ENCODE measurements at regions not wholly inside any gene's neighbourhood (a gene's known extent, or its start where the extent isn't known, plus 50 kb on each side); places are given as distances from the start of the nearest gene placed in this dataset.

- Histone ChIP-seq H3K9ac (ENCODE audit: low read length in 5 of 5) (no peak overlapping the region), H3K36me3 (ENCODE audit: control insufficient read depth in 5 of 5, insufficient read depth in 5 of 5, low read length in 5 of 5) (no peaks in the 10 kb centered on the region), H3K27me3 (ENCODE audit: control insufficient read depth in 5 of 5, insufficient read depth in 4 of 5, low read length in 5 of 5) (no peaks in the 10 kb centered on the region), H3K4me1 (ENCODE audit: control insufficient read depth in 5 of 5, insufficient read depth in 5 of 5, low read length in 5 of 5) (no peaks in the 10 kb centered on the region), H3K4me3 (ENCODE audit: low read depth in 1 of 5, low read length in 5 of 5) (no peak overlapping the region), H3K9me3 (ENCODE audit: control insufficient read depth in 5 of 5, low read length in 5 of 5) (peaks cover 0 to 4% (median 0%) of the 10 kb centered on the region in 5 donors), H3K27ac (ENCODE audit: low read depth, low read length) (no peak overlapping the region)
These were observed 1382.0 kb upstream of the CELF2 start for GRCh38 chr10:9635691-9636090.

DNA sequence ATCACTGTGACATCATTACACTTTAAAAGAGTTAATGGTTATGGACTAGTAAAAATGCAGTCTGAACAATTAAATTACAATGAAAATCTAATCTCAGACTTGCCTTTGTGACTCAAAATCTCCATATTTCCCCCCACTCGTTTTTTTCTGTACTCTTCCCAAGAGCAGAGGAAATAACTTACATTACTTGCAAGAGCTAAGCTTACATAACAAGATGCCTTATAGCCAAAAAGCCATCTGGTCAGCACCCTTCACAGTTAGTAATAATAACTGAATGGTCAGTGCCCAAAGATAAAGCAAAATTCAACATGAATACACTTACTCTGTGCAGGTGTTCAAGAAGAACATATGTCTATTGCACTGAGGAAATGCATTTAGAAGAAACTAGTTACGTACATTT lies 1381.5 kb upstream of the CELF2 start:
- Histone ChIP-seq H3K9ac (ENCODE audit: low read length in 5 of 5) (no peak overlapping the region), H3K4me1 (ENCODE audit: control insufficient read depth in 5 of 5, insufficient read depth in 5 of 5, low read length in 5 of 5) (no peaks in the 10 kb centered on the region)

DNA sequence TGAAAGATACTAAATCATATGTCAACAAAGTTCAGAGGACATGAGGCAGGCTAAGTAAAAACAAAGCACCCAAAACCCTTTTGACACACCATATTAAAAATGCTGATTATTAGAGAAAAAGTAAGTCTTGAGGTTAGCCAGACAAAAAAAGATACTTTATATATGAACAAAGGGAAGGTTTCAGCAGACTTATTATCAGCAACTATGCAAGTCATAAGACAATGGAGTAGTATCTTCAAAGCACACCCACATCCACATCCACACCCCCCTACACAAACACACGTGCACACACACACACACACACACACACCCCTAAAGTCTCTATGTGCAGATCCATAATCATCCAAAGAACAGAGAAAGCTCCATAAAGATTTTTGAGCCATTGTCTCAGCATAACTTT lies 1373.9 kb upstream of the CELF2 start:
- no peak overlapping the region for H3K4me3 ChIP-seq (ENCODE audit: low read depth in 1 of 5, low read length in 5 of 5)
- peaks cover 4 to 10% (median 8%) of the 10 kb centered on the region in 5 donors for H3K9me3 ChIP-seq (ENCODE audit: control insufficient read depth in 5 of 5, low read length in 5 of 5)
- no peaks in the 10 kb centered on the region for H3K36me3 ChIP-seq (ENCODE audit: control insufficient read depth in 5 of 5, insufficient read depth in 5 of 5, low read length in 5 of 5)
- H3K4me1 ChIP-seq (ENCODE audit: control insufficient read depth in 5 of 5, insufficient read depth in 5 of 5, low read length in 5 of 5) = no peaks in the 10 kb centered on the region
- H3K27me3 ChIP-seq (ENCODE audit: control insufficient read depth in 5 of 5, insufficient read depth in 4 of 5, low read length in 5 of 5) = no peaks in the 10 kb centered on the region
- no peak overlapping the region for H3K9ac ChIP-seq (ENCODE audit: low read length in 5 of 5)
- no peak overlapping the region for H3K27ac ChIP-seq (ENCODE audit: low read depth, low read length)

More for the DNA sequence above, 1381.5 kb upstream of the CELF2 start:
- H3K36me3 ChIP-seq (ENCODE audit: control insufficient read depth in 5 of 5, insufficient read depth in 5 of 5, low read length in 5 of 5) = no peaks in the 10 kb centered on the region
- no peaks in the 10 kb centered on the region for H3K27me3 ChIP-seq (ENCODE audit: control insufficient read depth in 5 of 5, insufficient read depth in 4 of 5, low read length in 5 of 5)
- H3K27ac ChIP-seq (ENCODE audit: low read depth, low read length) = no peak overlapping the region
- no peak overlapping the region for H3K4me3 ChIP-seq (ENCODE audit: low read depth in 1 of 5, low read length in 5 of 5)
- peaks cover 0 to 2% (median 0%) of the 10 kb centered on the region in 5 donors for H3K9me3 ChIP-seq (ENCODE audit: control insufficient read depth in 5 of 5, low read length in 5 of 5)

GRCh38 chr10:9645404-9645803 lies 1372.3 kb upstream of the CELF2 start:
- H3K27ac ChIP-seq (ENCODE audit: low read depth, low read length) = no peak overlapping the region
- no peaks in the 10 kb centered on the region for H3K4me1 ChIP-seq (ENCODE audit: control insufficient read depth in 5 of 5, insufficient read depth in 5 of 5, low read length in 5 of 5)
- no peaks in the 10 kb centered on the region for H3K27me3 ChIP-seq (ENCODE audit: control insufficient read depth in 5 of 5, insufficient read depth in 4 of 5, low read length in 5 of 5)
- no peak overlapping the region for H3K9ac ChIP-seq (ENCODE audit: low read length in 5 of 5)
- H3K36me3 ChIP-seq (ENCODE audit: control insufficient read depth in 5 of 5, insufficient read depth in 5 of 5, low read length in 5 of 5) = no peaks in the 10 kb centered on the region
- H3K4me3 ChIP-seq (ENCODE audit: low read depth in 1 of 5, low read length in 5 of 5) = no peak overlapping the region
- H3K9me3 ChIP-seq (ENCODE audit: control insufficient read depth in 5 of 5, low read length in 5 of 5) = peaks cover 4 to 10% (median 8%) of the 10 kb centered on the region in 5 donors

GRCh38 chr10:9645928-9646600 lies 1371.6 kb upstream of the CELF2 start:
- no peaks in the 10 kb centered on the region for H3K36me3 ChIP-seq (ENCODE audit: control insufficient read depth in 5 of 5, insufficient read depth in 5 of 5, low read length in 5 of 5)
- H3K9ac ChIP-seq (ENCODE audit: low read length in 5 of 5) = no peak overlapping the region
- peaks cover 4 to 10% (median 8%) of the 10 kb centered on the region in 5 donors for H3K9me3 ChIP-seq (ENCODE audit: control insufficient read depth in 5 of 5, low read length in 5 of 5)
- H3K4me3 ChIP-seq (ENCODE audit: low read depth in 1 of 5, low read length in 5 of 5) = no peak overlapping the region
- no peaks in the 10 kb centered on the region for H3K4me1 ChIP-seq (ENCODE audit: control insufficient read depth in 5 of 5, insufficient read depth in 5 of 5, low read length in 5 of 5)
- H3K27me3 ChIP-seq (ENCODE audit: control insufficient read depth in 5 of 5, insufficient read depth in 4 of 5, low read length in 5 of 5) = no peaks in the 10 kb centered on the region
- H3K27ac ChIP-seq (ENCODE audit: low read depth, low read length) = no peak overlapping the region

DNA sequence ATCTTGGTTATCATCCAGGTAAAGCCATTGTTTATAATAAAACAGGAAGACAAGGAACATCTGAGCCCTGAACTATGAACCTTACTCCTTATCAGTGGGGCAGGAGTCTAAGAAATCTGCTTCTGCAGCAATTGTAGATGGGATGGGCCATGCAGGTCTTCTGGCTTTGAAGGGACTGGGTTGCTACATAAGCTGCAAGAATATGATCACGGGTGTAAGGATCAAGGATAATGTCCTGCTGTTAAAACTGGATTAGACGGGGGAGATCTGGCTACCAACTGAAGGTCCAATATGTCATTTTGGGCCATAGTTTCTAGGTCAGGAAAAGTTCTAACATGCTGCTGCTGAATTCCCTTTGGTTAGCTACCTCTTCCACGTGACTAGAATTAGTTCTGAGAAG lies 1363.4 kb upstream of the CELF2 start:
- Histone ChIP-seq H3K9me3 (ENCODE audit: control insufficient read depth in 5 of 5, low read length in 5 of 5) (no peaks in the 10 kb centered on the region), H3K27me3 (ENCODE audit: control insufficient read depth in 5 of 5, insufficient read depth in 4 of 5, low read length in 5 of 5) (no peaks in the 10 kb centered on the region), H3K9ac (ENCODE audit: low read length in 5 of 5) (no peak overlapping the region), H3K4me3 (ENCODE audit: low read depth in 1 of 5, low read length in 5 of 5) (no peak overlapping the region), H3K36me3 (ENCODE audit: control insufficient read depth in 5 of 5, insufficient read depth in 5 of 5, low read length in 5 of 5) (no peaks in the 10 kb centered on the region), H3K27ac (ENCODE audit: low read depth, low read length) (no peak overlapping the region), H3K4me1 (ENCODE audit: control insufficient read depth in 5 of 5, insufficient read depth in 5 of 5, low read length in 5 of 5) (no peaks in the 10 kb centered on the region)

DNA sequence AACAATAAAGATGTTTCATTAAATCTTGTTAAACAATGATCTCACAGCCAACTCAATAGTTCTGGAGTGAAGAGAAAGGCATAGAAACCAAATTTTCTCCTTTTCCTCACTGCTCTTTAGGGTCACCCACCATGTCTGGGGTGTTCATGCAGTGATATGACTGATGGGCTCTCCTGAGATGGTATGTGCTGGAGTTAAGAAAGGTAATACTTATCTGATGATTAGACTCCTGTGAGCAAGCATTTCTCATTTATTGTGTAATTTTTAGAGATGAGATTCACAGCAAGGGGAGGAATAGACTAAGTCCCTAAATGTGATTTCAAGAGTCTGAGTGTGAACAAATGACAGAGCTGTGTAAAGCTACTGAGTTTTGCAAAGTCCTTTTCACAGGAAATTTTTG lies 1361.3 kb upstream of the CELF2 start:
- Histone ChIP-seq H3K36me3 (ENCODE audit: control insufficient read depth in 5 of 5, insufficient read depth in 5 of 5, low read length in 5 of 5) (no peaks in the 10 kb centered on the region), H3K4me3 (ENCODE audit: low read depth in 1 of 5, low read length in 5 of 5) (no peak overlapping the region), H3K27me3 (ENCODE audit: control insufficient read depth in 5 of 5, insufficient read depth in 4 of 5, low read length in 5 of 5) (no peaks in the 10 kb centered on the region), H3K4me1 (ENCODE audit: control insufficient read depth in 5 of 5, insufficient read depth in 5 of 5, low read length in 5 of 5) (no peaks in the 10 kb centered on the region), H3K27ac (ENCODE audit: low read depth, low read length) (no peak overlapping the region), H3K9me3 (ENCODE audit: control insufficient read depth in 5 of 5, low read length in 5 of 5) (peaks cover 0 to 1% (median 0%) of the 10 kb centered on the region in 5 donors), H3K9ac (ENCODE audit: low read length in 5 of 5) (no peak overlapping the region)

- Histone ChIP-seq H3K27me3 (ENCODE audit: control insufficient read depth in 5 of 5, insufficient read depth in 4 of 5, low read length in 5 of 5) (no peaks in the 10 kb centered on the region), H3K4me1 (ENCODE audit: control insufficient read depth in 5 of 5, insufficient read depth in 5 of 5, low read length in 5 of 5) (no peaks in the 10 kb centered on the region), H3K9ac (ENCODE audit: low read length in 5 of 5) (no peak overlapping the region), H3K4me3 (ENCODE audit: low read depth in 1 of 5, low read length in 5 of 5) (no peak overlapping the region), H3K27ac (ENCODE audit: low read depth, low read length) (no peak overlapping the region), H3K36me3 (ENCODE audit: control insufficient read depth in 5 of 5, insufficient read depth in 5 of 5, low read length in 5 of 5) (no peaks in the 10 kb centered on the region), H3K9me3 (ENCODE audit: control insufficient read depth in 5 of 5, low read length in 5 of 5) (peaks cover 0 to 3% (median 0%) of the 10 kb centered on the region in 5 donors)
These were observed 1360.7 kb upstream of the CELF2 start for GRCh38 chr10:9656996-9657395.

- no peaks in the 10 kb centered on the region for H3K36me3 ChIP-seq (ENCODE audit: control insufficient read depth in 5 of 5, insufficient read depth in 5 of 5, low read length in 5 of 5)
- no peak overlapping the region for H3K9ac ChIP-seq (ENCODE audit: low read length in 5 of 5)
- H3K27ac ChIP-seq (ENCODE audit: low read depth, low read length) = no peak overlapping the region
- no peak overlapping the region for H3K4me3 ChIP-seq (ENCODE audit: low read depth in 1 of 5, low read length in 5 of 5)
- H3K27me3 ChIP-seq (ENCODE audit: control insufficient read depth in 5 of 5, insufficient read depth in 4 of 5, low read length in 5 of 5) = no peaks in the 10 kb centered on the region
- H3K4me1 ChIP-seq (ENCODE audit: control insufficient read depth in 5 of 5, insufficient read depth in 5 of 5, low read length in 5 of 5) = no peaks in the 10 kb centered on the region
- H3K9me3 ChIP-seq (ENCODE audit: control insufficient read depth in 5 of 5, low read length in 5 of 5) = peaks cover 0 to 3% (median 0%) of the 10 kb centered on the region in 5 donors
These were observed 1360.1 kb upstream of the CELF2 start for GRCh38 chr10:9657530-9657929.

DNA sequence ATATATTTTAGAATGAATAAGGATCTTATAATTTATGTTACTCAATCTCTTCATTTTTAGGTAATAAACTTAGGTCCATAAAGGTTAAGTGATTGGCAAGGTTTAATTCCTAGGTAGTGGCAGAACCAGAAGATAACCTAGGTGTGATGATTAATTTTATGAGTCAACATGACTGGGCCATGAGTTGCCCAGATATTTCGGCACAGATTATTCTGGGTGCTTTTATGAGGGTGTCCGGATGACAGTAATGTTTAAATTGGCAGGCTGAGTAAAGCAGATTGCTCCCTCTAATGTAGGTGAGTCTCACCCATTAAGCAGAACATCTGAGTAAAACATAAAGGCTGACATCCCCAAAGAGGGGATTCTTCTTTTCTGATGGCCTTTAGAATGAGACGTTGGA lies 1349.3 kb upstream of the CELF2 start:
- Histone ChIP-seq H3K9me3 (ENCODE audit: control insufficient read depth in 5 of 5, low read length in 5 of 5) (no peaks in the 10 kb centered on the region), H3K27ac (ENCODE audit: low read depth, low read length) (no peak overlapping the region), H3K9ac (ENCODE audit: low read length in 5 of 5) (no peak overlapping the region), H3K4me3 (ENCODE audit: low read depth in 1 of 5, low read length in 5 of 5) (no peak overlapping the region), H3K4me1 (ENCODE audit: control insufficient read depth in 5 of 5, insufficient read depth in 5 of 5, low read length in 5 of 5) (no peaks in the 10 kb centered on the region), H3K27me3 (ENCODE audit: control insufficient read depth in 5 of 5, insufficient read depth in 4 of 5, low read length in 5 of 5) (no peaks in the 10 kb centered on the region), H3K36me3 (ENCODE audit: control insufficient read depth in 5 of 5, insufficient read depth in 5 of 5, low read length in 5 of 5) (no peaks in the 10 kb centered on the region)
